Omental fat pad (tissue), 3 donors: ENCODE measurements at regions not wholly inside any gene's neighbourhood (a gene's known extent, or its start where the extent isn't known, plus 50 kb on each side); places are given as distances from the start of the nearest gene placed in this dataset.

Experiments
- ATAC-seq: fragments of 150-250 bp; one replicate; pipeline ENCODE4 v1.9.1; 2016; ENCODE audit warnings: mild to moderate bottlenecking, moderate library complexity; ENCODE audit not compliant: low FRiP score
- DNase-seq: peaks from one replicate; pipeline ENCODE4 v3.0.0-alpha.2; 2019; ENCODE audit warnings: low spot score
- TF ChIP-seq, protein P1 (sequence below), 3 donors: fragments of 450-650 bp; IDR thresholded peaks; one replicate each; pipeline ENCODE4 v1.5.1; 2016 to 2017; ENCODE audit warnings: antibody characterized with exemption in 3 of 3, mild to moderate bottlenecking in 3 of 3, moderate library complexity in 2 of 3

DNA sequence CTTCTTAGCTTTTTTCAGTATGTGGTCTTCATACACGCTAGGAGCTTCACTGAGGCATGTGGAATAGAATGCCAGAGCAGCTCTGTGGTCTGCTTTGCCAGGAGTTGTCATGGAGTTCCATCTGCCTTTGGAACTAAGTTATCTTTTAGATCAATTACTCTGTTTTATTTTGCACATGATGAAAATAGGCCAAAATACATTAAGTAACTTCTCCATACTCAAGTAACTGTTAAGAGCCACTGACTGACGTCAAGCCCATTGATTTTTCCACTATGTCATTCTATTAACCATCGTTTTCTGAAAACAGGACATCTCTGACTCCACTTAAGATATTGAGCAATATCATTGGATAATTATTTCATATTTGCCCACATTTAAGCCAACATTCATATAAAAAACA lies 415.1 kb upstream of the MAD2L1 start:
- TF ChIP-seq, protein P1, sequence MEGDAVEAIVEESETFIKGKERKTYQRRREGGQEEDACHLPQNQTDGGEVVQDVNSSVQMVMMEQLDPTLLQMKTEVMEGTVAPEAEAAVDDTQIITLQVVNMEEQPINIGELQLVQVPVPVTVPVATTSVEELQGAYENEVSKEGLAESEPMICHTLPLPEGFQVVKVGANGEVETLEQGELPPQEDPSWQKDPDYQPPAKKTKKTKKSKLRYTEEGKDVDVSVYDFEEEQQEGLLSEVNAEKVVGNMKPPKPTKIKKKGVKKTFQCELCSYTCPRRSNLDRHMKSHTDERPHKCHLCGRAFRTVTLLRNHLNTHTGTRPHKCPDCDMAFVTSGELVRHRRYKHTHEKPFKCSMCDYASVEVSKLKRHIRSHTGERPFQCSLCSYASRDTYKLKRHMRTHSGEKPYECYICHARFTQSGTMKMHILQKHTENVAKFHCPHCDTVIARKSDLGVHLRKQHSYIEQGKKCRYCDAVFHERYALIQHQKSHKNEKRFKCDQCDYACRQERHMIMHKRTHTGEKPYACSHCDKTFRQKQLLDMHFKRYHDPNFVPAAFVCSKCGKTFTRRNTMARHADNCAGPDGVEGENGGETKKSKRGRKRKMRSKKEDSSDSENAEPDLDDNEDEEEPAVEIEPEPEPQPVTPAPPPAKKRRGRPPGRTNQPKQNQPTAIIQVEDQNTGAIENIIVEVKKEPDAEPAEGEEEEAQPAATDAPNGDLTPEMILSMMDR (IDR thresholded peaks at IDR 0.05), result no peak
- ATAC-seq (no peak), DNase-seq (no peak)

DNA sequence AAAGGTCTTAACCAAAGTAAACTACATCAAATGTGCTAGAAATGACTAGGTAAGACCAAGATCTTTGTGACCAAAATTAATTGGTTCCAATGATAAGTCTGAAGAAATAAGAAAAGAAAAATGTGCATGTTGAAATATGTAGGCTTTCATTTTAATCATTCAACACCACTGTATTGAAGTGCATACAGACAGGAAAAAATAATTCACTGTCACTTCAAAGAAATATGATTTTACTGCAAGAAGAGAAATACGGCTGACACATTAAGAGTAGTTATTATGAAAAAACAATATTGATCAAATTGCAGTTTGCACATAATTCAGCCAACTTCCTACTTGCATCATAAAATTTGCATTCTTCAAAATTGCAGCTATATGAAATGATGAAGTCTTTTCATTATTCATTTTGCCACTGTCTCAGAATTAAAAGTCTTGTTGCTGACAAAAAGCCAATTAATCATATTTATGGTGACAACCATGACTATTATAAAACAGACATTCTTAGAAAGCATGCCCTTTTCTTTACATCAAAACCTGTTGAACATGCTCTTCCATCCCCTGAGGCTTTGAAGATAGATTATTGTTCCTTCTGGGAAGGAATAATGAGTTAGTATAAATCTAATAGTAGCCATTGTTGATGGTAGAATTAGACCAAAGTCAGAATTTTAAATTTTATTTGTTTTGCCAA lies 405.9 kb upstream of the MAD2L1 start:
- TF ChIP-seq, protein P1 (IDR thresholded peaks at IDR 0.05), result no peak
- DNase-seq (no peak), ATAC-seq (no peak)

DNA sequence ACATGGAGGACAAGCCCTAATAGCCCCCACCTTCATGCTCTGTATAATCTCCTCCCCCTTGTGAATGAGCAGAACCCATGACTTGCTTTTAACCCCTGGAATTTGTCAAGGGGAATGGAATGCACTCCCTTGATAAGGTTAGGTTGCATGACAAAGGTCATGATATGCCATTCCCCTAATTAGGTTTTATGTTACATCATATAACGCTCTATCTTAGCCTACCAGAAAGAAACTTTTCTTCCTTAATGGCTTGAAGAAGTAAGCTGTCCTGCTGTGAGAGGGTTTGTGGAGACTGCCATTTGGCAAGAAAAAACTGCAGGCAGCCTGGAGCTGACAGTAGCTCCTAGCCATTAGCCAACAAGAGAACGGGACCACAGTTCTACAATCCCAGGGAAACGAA lies 399.8 kb upstream of the MAD2L1 start:
- ATAC-seq (no peak), DNase-seq (no peak)
- TF ChIP-seq, protein P1 (IDR thresholded peaks at IDR 0.05), result no peak

DNA sequence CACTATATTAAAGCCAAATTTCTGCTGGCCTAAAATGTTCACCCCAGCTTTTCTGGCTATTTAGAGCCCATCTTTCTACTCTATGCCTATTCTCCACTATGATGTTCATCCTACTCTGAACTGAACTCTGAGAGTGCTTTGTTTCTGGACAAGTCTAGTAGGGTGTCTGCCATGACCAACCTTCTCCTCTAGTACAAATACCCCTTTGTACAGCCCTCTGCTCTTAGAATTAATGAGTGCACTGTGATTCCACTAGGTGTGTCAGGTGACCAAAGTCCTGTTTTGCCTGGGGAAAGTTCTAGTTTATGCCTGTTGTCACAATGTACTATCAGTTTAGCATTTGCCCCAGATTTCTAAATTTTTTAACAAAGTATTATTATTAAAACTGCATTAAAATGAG lies 388.1 kb upstream of the MAD2L1 start:
- TF ChIP-seq, protein P1 (IDR thresholded peaks at IDR 0.05), result no peak
- ATAC-seq (no peak), DNase-seq (no peak)

DNA sequence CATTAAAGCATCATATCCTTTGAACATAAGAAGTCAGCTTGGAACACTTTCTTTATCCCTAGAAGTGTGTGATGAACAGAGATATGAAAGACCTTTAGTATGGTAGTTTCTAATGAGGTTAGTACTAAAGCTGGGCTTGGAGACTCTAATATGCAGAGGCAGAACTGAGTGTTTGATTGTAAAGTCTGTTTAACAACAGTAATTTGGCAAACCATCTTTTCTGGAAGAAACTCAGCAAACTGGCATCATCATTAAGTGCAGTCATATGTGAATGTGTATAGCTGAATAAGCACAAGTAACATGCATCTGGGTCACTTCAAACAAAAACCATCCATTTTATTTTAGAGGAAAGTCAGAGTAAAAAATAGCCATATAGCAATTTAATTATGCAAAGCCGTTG lies 385.9 kb upstream of the MAD2L1 start:
- TF ChIP-seq, protein P1 (IDR thresholded peaks at IDR 0.05), result no peak
- no peak for DNase-seq
- no peak for ATAC-seq

DNA sequence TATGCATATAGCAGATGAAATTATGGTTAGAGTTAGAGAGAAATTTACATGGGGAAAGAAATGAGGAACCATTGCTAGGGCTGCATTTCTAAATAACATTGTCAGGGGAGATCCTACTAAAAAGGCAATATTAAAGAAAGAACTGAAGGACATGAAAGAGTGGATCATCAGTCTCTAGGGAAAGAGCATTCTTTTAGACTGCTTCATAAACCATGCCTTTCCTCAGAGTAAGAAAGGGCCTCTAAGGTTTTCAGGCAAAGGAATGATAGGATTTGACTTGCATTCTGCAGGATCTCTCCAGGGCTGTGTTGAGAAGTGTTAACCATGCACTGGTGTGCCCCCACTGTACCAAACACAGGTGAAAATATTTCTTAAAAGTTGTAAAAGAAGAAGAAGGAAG lies 385.4 kb upstream of the MAD2L1 start:
- DNase-seq, result no peak

DNA sequence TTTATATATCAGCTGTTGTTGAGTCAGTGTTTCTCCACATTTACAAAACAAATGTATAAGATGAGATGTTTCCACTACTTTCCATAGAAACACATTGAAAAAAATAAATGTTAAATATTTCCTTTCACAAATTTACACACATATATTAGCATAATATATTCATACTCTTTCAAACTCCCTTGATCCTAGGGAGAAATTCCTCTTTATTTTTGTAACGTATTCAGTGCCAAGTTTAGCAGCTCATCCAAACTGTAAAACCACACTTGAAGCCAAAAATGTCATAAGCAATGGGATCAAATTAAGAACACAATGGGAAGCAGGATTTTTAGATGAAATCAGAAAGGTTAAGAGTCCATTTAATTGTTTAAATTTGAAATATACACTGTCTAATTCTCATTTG lies 381.1 kb upstream of the MAD2L1 start:
- no peak for ATAC-seq
- DNase-seq, result no peak
- TF ChIP-seq, protein P1 (IDR thresholded peaks at IDR 0.05), result no peak

More for the DNA sequence above, 385.4 kb upstream of the MAD2L1 start:
- ATAC-seq, result no peak
- TF ChIP-seq, protein P1 (IDR thresholded peaks at IDR 0.05), result no peak
